Glomerular endothelial cell (primary cell): ENCODE measurements at regions not wholly inside any gene's neighbourhood (a gene's known extent, or its start where the extent isn't known, plus 50 kb on each side); places are given as distances from the start of the nearest gene placed in this dataset.
"Not testable (repeated sequence)": the region's sequence is repeated elsewhere in the genome, so short reads cannot be mapped to it uniquely, and the experiment has no call there.

Source experiments
- DNase-seq: peaks from one replicate; pipeline ENCODE4 v3.0.0-alpha.2; 2011; ENCODE audit warnings: low read depth, low spot score; ENCODE audit errors: extremely low read depth

- not testable (repeated sequence) for DNase-seq
These were observed 279.5 kb upstream of the LUZP2 start for GRCh38 chr11:24217319-24217718.

GRCh38 chr11:24225501-24225900 is 271.4 kb upstream of the LUZP2 start:
- DNase-seq = no peak

- no peak for DNase-seq
These were observed 270.2 kb upstream of the LUZP2 start for GRCh38 chr11:24226606-24227005.

- no peak for DNase-seq
These were observed 263.8 kb upstream of the LUZP2 start for GRCh38 chr11:24233041-24233440.

- no peak for DNase-seq
These were observed 261.9 kb upstream of the LUZP2 start for GRCh38 chr11:24234822-24235508.

GRCh38 chr11:24238771-24239645 is 257.8 kb upstream of the LUZP2 start:
- DNase-seq = no peak

- DNase-seq = no peak
These were observed 256.9 kb upstream of the LUZP2 start for GRCh38 chr11:24239930-24240329.

GRCh38 chr11:24240496-24241175 is 256.2 kb upstream of the LUZP2 start:
- no peak for DNase-seq

- no peak for DNase-seq
These were observed 250.1 kb upstream of the LUZP2 start for GRCh38 chr11:24246715-24247114.

- DNase-seq = no peak
These were observed 249.0 kb upstream of the LUZP2 start for GRCh38 chr11:24247846-24248245.

- DNase-seq = no peak
These were observed 246.9 kb upstream of the LUZP2 start for GRCh38 chr11:24249921-24250320.

GRCh38 chr11:24253237-24253760 is 243.6 kb upstream of the LUZP2 start:
- DNase-seq = no peak

GRCh38 chr11:24264868-24265267 is 232.0 kb upstream of the LUZP2 start:
- DNase-seq = no peak

GRCh38 chr11:24267014-24267413 is 229.8 kb upstream of the LUZP2 start:
- no peak for DNase-seq

- no peak for DNase-seq
These were observed 225.1 kb upstream of the LUZP2 start for GRCh38 chr11:24271798-24272197.

- not testable (repeated sequence) for DNase-seq
These were observed 222.6 kb upstream of the LUZP2 start for GRCh38 chr11:24274214-24274781.

- no peak for DNase-seq
These were observed 210.6 kb upstream of the LUZP2 start for GRCh38 chr11:24286238-24286637.

GRCh38 chr11:24289301-24289700 is 207.6 kb upstream of the LUZP2 start:
- peak; percentile 14 for DNase-seq

GRCh38 chr11:24293964-24294363 is 202.9 kb upstream of the LUZP2 start:
- DNase-seq = no peak

- DNase-seq = no peak
These were observed 201.5 kb upstream of the LUZP2 start for GRCh38 chr11:24295360-24295759.

GRCh38 chr11:24297461-24297860 is 199.4 kb upstream of the LUZP2 start:
- DNase-seq = no peak
